ENCODE measurements at regions not wholly inside any gene's neighbourhood (a gene's known extent, or its start where the extent isn't known, plus 50 kb on each side); places are given as distances from the start of the nearest gene placed in this dataset.
"Not testable (repeated sequence)": the region's sequence is repeated elsewhere in the genome, so short reads cannot be mapped to it uniquely, and the experiment has no call there.

DNA sequence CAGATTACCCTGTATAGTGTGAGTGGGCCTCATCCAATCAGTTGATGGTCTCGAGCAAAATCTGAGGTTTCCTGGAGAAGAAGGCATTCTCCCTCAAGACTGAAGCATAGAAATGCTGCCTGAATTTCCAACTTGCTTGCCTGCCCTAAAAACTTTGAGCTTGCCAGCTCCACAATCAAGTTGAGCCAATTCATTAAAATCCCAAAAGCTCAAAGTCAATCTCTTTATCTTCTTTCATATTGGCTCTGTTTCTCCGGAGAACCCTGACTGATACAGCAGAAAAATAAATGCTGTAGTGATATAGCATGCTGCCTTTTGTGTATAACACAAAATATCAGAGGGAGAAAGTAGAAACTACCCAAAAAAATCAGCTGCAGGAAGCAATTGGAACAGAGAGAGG lies 72.5 kb upstream of the NMUR2 start:
- TF ChIP-seq ZNF8 (CRISPR knock-in tag; IDR thresholded peaks at IDR 0.05): no peak
- TF ChIP-seq GLIS3 (CRISPR knock-in tag; IDR thresholded peaks at IDR 0.05): no peak
- TF ChIP-seq TCF4 (CRISPR knock-in tag; IDR thresholded peaks at IDR 0.05; ENCODE audit: borderline replicate concordance): no peak
- TF ChIP-seq, protein P1, sequence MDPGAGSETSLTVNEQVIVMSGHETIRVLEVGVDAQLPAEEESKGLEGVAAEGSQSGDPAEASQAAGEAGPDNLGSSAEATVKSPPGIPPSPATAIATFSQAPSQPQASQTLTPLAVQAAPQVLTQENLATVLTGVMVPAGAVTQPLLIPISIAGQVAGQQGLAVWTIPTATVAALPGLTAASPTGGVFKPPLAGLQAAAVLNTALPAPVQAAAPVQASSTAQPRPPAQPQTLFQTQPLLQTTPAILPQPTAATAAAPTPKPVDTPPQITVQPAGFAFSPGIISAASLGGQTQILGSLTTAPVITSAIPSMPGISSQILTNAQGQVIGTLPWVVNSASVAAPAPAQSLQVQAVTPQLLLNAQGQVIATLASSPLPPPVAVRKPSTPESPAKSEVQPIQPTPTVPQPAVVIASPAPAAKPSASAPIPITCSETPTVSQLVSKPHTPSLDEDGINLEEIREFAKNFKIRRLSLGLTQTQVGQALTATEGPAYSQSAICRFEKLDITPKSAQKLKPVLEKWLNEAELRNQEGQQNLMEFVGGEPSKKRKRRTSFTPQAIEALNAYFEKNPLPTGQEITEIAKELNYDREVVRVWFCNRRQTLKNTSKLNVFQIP (CRISPR knock-in tag; IDR thresholded peaks at IDR 0.05; ENCODE audit: borderline replicate concordance, low read depth): no peak
- no peak for TF ChIP-seq ISL1 (CRISPR knock-in tag; IDR thresholded peaks at IDR 0.05)
- TF ChIP-seq SNAI2 (CRISPR knock-in tag; IDR thresholded peaks at IDR 0.05): no peak
- TF ChIP-seq, protein P2, sequence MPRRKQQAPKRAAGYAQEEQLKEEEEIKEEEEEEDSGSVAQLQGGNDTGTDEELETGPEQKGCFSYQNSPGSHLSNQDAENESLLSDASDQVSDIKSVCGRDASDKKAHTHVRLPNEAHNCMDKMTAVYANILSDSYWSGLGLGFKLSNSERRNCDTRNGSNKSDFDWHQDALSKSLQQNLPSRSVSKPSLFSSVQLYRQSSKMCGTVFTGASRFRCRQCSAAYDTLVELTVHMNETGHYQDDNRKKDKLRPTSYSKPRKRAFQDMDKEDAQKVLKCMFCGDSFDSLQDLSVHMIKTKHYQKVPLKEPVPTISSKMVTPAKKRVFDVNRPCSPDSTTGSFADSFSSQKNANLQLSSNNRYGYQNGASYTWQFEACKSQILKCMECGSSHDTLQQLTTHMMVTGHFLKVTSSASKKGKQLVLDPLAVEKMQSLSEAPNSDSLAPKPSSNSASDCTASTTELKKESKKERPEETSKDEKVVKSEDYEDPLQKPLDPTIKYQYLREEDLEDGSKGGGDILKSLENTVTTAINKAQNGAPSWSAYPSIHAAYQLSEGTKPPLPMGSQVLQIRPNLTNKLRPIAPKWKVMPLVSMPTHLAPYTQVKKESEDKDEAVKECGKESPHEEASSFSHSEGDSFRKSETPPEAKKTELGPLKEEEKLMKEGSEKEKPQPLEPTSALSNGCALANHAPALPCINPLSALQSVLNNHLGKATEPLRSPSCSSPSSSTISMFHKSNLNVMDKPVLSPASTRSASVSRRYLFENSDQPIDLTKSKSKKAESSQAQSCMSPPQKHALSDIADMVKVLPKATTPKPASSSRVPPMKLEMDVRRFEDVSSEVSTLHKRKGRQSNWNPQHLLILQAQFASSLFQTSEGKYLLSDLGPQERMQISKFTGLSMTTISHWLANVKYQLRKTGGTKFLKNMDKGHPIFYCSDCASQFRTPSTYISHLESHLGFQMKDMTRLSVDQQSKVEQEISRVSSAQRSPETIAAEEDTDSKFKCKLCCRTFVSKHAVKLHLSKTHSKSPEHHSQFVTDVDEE (CRISPR knock-in tag; IDR thresholded peaks at IDR 0.05): no peak
- TF ChIP-seq PPARA (CRISPR knock-in tag; IDR thresholded peaks at IDR 0.05; ENCODE audit: borderline replicate concordance): no peak
- no peak for ATAC-seq

DNA sequence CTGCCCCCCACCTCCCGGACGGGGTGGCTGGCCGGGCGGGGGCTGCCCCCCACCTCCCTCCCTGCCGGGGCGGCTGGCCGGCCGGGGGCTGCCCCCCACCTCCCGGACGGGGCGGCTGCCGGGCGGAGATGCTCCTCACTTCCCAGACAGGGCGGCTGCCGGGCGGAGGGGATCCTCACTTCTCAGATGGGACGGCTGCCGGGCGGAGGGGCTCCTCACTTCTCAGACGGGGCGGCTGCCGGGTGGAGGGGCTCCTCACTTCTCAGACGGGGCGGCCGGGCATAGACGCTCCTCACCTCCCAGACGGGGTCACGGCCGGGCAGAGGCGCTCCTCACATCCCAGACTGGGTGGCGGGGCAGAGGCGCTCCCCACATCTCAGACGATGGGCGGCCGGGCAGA lies 74.8 kb upstream of the NMUR2 start:
- ATAC-seq: not testable (repeated sequence)

DNA sequence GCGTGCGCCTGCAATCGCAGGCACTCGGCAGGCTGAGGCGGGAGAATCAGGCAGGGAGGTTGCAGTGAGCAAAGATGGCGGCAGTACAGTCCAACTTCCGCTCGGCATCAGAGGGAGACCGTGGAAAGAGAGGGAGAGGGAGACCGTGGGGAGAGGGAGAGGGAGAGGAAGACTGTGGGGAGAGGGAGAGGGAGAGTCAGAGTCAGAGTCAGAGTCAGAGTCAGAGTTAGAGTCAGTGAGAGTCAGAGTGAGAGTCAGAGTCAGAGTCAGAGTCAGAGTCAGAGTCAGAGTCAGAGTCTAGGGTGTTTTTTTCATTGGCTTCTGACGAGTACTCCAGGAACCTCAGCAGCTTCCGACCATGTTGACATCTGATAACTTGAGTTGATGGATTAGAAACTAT lies 75.6 kb upstream of the NMUR2 start:
- not testable (repeated sequence) for ATAC-seq

DNA sequence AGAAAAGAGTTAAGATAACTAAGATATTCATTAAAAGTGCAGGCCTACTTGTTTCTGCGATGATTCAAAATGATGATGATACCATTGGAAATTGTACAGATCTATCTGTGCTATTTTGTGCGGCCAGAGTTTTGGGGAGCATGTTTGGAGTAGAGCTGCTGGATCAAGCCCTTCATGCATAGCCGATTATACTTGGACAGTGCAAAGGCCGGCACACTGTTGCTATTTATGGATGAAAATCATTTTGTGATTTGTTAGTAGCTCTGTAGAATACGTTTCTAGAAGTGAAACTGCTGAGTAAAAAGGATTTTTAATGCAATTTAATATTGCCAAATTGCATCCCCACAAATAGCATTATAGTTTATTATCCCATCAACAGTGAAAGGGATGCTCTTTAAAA lies 82.1 kb upstream of the NMUR2 start:
- TF ChIP-seq, protein P2 (CRISPR knock-in tag; IDR thresholded peaks at IDR 0.05): no peak
- no peak for TF ChIP-seq ISL1 (CRISPR knock-in tag; IDR thresholded peaks at IDR 0.05)
- TF ChIP-seq ZNF8 (CRISPR knock-in tag; IDR thresholded peaks at IDR 0.05): no peak
- TF ChIP-seq OSR1 (CRISPR knock-in tag; IDR thresholded peaks at IDR 0.05): no peak
- TF ChIP-seq TCF4 (CRISPR knock-in tag; IDR thresholded peaks at IDR 0.05; ENCODE audit: borderline replicate concordance): no peak
- TF ChIP-seq PPARA (CRISPR knock-in tag; IDR thresholded peaks at IDR 0.05; ENCODE audit: borderline replicate concordance): no peak
- TF ChIP-seq, protein P1 (CRISPR knock-in tag; IDR thresholded peaks at IDR 0.05; ENCODE audit: borderline replicate concordance, low read depth): no peak
- TF ChIP-seq BACH2 (CRISPR knock-in tag; IDR thresholded peaks at IDR 0.05; ENCODE audit: borderline replicate concordance): no peak
- TF ChIP-seq ZNF70 (CRISPR knock-in tag; IDR thresholded peaks at IDR 0.05): no peak
- no peak for TF ChIP-seq GLIS3 (CRISPR knock-in tag; IDR thresholded peaks at IDR 0.05)
- TF ChIP-seq ZFP30 (CRISPR knock-in tag; IDR thresholded peaks at IDR 0.05): no peak
- no peak for TF ChIP-seq TOX (CRISPR knock-in tag; IDR thresholded peaks at IDR 0.05; ENCODE audit: borderline replicate concordance)
- no peak for TF ChIP-seq ARNTL (CRISPR knock-in tag; IDR thresholded peaks at IDR 0.05; ENCODE audit: borderline replicate concordance, low read depth)
- no peak for TF ChIP-seq ESRRG (CRISPR knock-in tag; IDR thresholded peaks at IDR 0.05)
- no peak for ATAC-seq

DNA sequence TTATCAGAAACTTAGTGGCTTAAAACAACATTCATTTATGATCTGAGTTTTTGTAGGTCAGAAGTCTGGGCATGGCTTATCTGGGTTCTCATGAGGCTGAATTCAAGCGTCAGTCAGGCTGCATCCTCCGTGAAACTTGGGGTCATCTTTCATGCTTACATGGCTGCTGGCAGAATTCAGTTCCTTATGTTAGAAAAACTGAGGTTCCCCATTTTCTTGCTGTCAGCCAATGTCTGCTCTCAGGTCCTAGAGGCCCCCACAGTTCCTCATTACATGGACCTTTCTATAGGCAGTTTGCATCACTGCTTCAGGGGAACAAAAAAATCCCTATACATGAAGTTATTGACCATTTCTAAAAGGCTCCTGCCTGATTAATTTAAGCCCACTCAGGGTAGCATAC lies 83.8 kb upstream of the NMUR2 start:
- TF ChIP-seq ISL1 (CRISPR knock-in tag; IDR thresholded peaks at IDR 0.05) (no peak), ESRRG (CRISPR knock-in tag; IDR thresholded peaks at IDR 0.05) (no peak), ARNTL (CRISPR knock-in tag; IDR thresholded peaks at IDR 0.05; ENCODE audit: borderline replicate concordance, low read depth) (no peak), CSDC2 (CRISPR knock-in tag; IDR thresholded peaks at IDR 0.05) (no peak), OSR1 (CRISPR knock-in tag; IDR thresholded peaks at IDR 0.05) (no peak)
- TF ChIP-seq, protein P3, sequence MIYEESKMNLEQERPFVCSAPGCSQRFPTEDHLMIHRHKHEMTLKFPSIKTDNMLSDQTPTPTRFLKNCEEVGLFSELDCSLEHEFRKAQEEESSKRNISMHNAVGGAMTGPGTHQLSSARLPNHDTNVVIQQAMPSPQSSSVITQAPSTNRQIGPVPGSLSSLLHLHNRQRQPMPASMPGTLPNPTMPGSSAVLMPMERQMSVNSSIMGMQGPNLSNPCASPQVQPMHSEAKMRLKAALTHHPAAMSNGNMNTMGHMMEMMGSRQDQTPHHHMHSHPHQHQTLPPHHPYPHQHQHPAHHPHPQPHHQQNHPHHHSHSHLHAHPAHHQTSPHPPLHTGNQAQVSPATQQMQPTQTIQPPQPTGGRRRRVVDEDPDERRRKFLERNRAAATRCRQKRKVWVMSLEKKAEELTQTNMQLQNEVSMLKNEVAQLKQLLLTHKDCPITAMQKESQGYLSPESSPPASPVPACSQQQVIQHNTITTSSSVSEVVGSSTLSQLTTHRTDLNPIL (CRISPR knock-in tag; IDR thresholded peaks at IDR 0.05; ENCODE audit: low read depth): no peak
- ATAC-seq: no peak
